Naive thymus-derived CD8-positive, alpha-beta T cell (primary cell): ENCODE measurements at regions not wholly inside any gene's neighbourhood (a gene's known extent, or its start where the extent isn't known, plus 50 kb on each side); places are given as distances from the start of the nearest gene placed in this dataset.

ENCODE experiments used
- ATAC-seq, 2 donors: fragments of 150-1000 bp; cut with Tn5 transposase in 1 of 2; sonication (Bioruptor Pico), chemical (Tn5 transposase) in 1 of 2; 1 replicate in 1 of 2; 2 replicates in 1 of 2; pipeline ENCODE4 v1.10.0; 2021; ENCODE audit warnings: mild to moderate bottlenecking in 2 of 2, moderate library complexity in 2 of 2
- POLR2A ChIA-PET: fragments of 350-600 bp; sonication (Branson Sonifier 250); formaldehyde crosslinking; loops from one replicate; lab custom pipeline; 2021; ENCODE audit warnings: antibody characterized with exemption; lab: Charles Lee
- DNase-seq, 10 donors: peaks; one replicate each; pipeline versions ENCODE4 v3.0.0 to v3.0.0-alpha.2; 2020 to 2022
- H3K27ac Mint-ChIP-seq, 10 donors: one replicate each; pipeline ENCODE4 v1.8.0; 2020 to 2022; ENCODE audit warnings: mild to moderate bottlenecking in 10 of 10, mixed read lengths in 10 of 10, moderate library complexity in 4 of 10, inconsistent platforms in 1 of 10
- H3K27me3 Mint-ChIP-seq, 5 donors: one replicate each; pipeline ENCODE4 v1.8.0; 2021 to 2022; ENCODE audit warnings: mixed read lengths in 5 of 5
- H3K36me3 Mint-ChIP-seq, 3 donors: one replicate each; pipeline ENCODE4 v1.8.0; 2020 to 2022; ENCODE audit warnings: mixed read lengths in 3 of 3, mild to moderate bottlenecking in 2 of 3, inconsistent platforms in 1 of 3
- H3K4me1 Mint-ChIP-seq, 4 donors: one replicate each; pipeline ENCODE4 v1.8.0; 2021 to 2022; ENCODE audit warnings: mixed read lengths in 4 of 4
- H3K4me3 Mint-ChIP-seq, 10 donors: one replicate each; pipeline ENCODE4 v1.8.0; 2020 to 2022; ENCODE audit warnings: mild to moderate bottlenecking in 10 of 10, mixed read lengths in 10 of 10, moderate library complexity in 6 of 10, inconsistent platforms in 1 of 10
- H3K9me3 Mint-ChIP-seq, 9 donors: one replicate each; pipeline ENCODE4 v1.8.0; 2020 to 2022; ENCODE audit warnings: mixed read lengths in 9 of 9, mild to moderate bottlenecking in 3 of 9, inconsistent platforms in 1 of 9, moderate library complexity in 1 of 9

DNA sequence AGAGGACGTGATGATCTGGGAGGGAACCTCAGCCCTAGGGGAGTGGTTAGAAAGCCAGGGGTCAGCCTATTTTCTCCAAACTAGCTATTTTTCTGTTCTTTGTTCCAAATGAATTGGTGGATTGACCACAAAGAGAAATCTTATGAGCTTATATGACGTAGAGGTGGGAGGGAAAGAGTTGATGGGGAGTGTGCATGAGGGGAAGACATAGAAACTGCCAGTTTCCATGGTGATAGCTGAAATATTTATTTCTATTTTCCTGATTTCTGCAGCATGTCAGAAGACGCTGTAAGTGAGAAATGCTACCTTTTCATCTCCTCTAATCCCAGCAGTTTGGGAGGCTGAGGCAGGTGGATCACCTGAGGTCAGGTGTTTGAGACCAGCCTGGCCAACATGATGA is 51.4 kb upstream of the CISTR start:
- Mint-ChIP-seq H3K4me1 (no peaks in the 10 kb centered on the region), H3K27me3 (peaks cover 37 to 60% (median 57%) of the 10 kb centered on the region in 5 donors), H3K9me3 (no peaks in the 10 kb centered on the region), H3K27ac (no peak overlapping the region), H3K4me3 (no peak overlapping the region), H3K36me3 (no peaks in the 10 kb centered on the region)
- POLR2A ChIA-PET, result no interaction called here
- no peak for DNase-seq
- ATAC-seq, result no peak

DNA sequence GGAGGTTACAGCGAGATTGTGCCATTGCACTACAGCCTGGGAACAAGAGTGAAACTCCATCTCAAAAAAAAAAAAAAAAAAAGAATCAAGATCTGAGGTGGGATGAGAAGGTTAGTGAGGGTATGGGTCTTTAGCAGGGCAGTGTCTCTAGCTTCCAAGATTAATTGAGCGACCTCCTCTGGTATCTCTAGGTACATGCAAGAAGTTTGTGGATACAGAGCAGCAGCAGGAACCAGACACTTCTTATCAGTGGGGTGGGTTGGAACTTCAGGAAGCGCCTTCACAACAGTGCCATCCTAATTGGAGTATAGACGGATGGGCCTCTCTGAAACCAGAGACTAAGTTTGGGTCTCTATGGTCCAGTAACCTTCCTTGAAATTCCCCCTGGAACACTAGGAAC is 51.9 kb upstream of the CISTR start:
- Mint-ChIP-seq H3K4me3 (no peak overlapping the region), H3K27me3 (peaks cover 36 to 58% (median 52%) of the 10 kb centered on the region in 5 donors), H3K36me3 (no peaks in the 10 kb centered on the region), H3K4me1 (no peaks in the 10 kb centered on the region), H3K27ac (no peak overlapping the region), H3K9me3 (no peaks in the 10 kb centered on the region)
- DNase-seq (no peak), ATAC-seq (no peak)
- POLR2A ChIA-PET, result no interaction called here

DNA sequence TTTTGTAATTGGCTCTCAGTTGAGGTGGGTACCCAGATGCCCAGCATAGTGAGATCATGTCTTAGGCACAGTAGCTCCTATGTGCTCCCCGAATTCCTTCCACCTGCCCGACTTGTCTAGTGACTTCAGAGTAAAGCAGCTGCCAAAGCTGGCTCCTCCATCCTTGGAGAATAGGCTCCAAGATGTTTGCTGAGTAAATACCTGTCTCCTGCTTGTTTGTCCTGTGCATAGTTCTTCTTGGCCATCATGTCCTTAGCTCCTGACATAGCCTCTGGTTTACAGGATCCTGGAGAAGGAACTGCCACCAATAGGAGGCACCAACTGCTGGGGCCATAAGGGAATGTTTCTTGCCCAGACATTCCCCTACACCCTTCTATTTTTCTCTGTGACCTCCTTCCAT is 52.6 kb upstream of the CISTR start:
- Mint-ChIP-seq H3K27ac (no peak overlapping the region), H3K4me3 (no peak overlapping the region), H3K36me3 (no peaks in the 10 kb centered on the region), H3K27me3 (peaks cover 31 to 52% (median 45%) of the 10 kb centered on the region in 5 donors), H3K9me3 (no peaks in the 10 kb centered on the region), H3K4me1 (no peaks in the 10 kb centered on the region)
- no peak for DNase-seq
- POLR2A ChIA-PET, result no interaction called here
- ATAC-seq, result no peak

GRCh38 chr12:53805067-53805466 is 53.3 kb upstream of the CISTR start:
- H3K27ac Mint-ChIP-seq, result no peak overlapping the region
- H3K9me3 Mint-ChIP-seq, result no peaks in the 10 kb centered on the region
- H3K27me3 Mint-ChIP-seq, result peaks cover 30 to 51% (median 45%) of the 10 kb centered on the region in 5 donors
- H3K4me1 Mint-ChIP-seq, result no peaks in the 10 kb centered on the region
- ATAC-seq (no peak), DNase-seq (no peak)
- POLR2A ChIA-PET, result no interaction called here
- H3K4me3 Mint-ChIP-seq, result no peak overlapping the region
- H3K36me3 Mint-ChIP-seq, result no peaks in the 10 kb centered on the region

DNA sequence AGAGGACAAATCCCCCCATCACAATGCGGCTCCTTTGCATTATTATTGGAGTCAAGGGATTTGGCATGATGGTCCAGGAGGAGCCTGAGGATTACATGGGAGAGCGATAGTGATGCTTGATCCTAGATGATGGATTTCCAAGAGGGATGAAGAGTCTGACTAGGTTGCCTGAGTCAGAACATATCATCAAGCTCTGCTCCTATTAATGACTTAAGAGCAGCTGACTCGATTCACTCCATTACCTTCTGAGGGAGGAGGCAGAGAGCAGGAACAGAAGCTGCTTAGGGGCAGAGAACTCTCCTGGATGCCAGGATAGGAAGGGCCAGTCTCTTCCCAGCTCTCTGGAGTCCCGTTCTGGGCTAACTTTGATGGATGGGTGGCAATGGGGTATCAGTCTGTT is 54.0 kb upstream of the CISTR start:
- Mint-ChIP-seq H3K4me1 (no peaks in the 10 kb centered on the region), H3K4me3 (no peak overlapping the region), H3K36me3 (no peaks in the 10 kb centered on the region), H3K27me3 (peaks cover 30 to 49% (median 42%) of the 10 kb centered on the region in 5 donors), H3K9me3 (no peaks in the 10 kb centered on the region), H3K27ac (no peak overlapping the region)
- ATAC-seq, result no peak
- POLR2A ChIA-PET, result no interaction called here
- no peak for DNase-seq

DNA sequence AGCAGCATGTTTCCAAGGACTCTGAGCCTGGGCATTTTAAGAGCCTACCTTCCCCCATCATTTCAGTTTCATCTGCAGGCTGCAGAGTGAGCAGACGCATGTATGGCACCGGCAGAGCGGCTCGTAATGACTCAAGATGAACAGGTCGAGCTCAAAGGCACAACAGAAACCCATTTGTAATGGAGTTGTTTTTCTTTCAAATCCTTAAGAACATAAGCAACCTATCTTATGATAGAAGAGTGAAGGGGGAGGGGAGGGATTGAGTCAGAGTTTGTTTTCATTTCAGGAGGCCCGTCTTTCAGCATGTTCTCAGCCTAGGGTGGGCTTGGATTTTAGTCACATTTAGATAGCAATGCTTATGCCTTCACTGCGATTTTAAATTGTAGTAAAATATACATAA is 54.9 kb upstream of the CISTR start:
- POLR2A ChIA-PET, result no interaction called here
- Mint-ChIP-seq H3K27ac (no peak overlapping the region), H3K4me1 (no peaks in the 10 kb centered on the region), H3K36me3 (no peaks in the 10 kb centered on the region), H3K27me3 (peaks cover 25 to 43% (median 35%) of the 10 kb centered on the region in 5 donors), H3K9me3 (no peaks in the 10 kb centered on the region), H3K4me3 (no peak overlapping the region)
- DNase-seq (no peak), ATAC-seq (no peak)

GRCh38 chr12:53807322-53807860 is 55.6 kb upstream of the CISTR start:
- Mint-ChIP-seq H3K9me3 (no peaks in the 10 kb centered on the region), H3K27ac (no peak overlapping the region), H3K36me3 (no peaks in the 10 kb centered on the region), H3K27me3 (peaks cover 25 to 46% (median 37%) of the 10 kb centered on the region in 5 donors), H3K4me1 (no peaks in the 10 kb centered on the region), H3K4me3 (no peak overlapping the region)
- POLR2A ChIA-PET, result no interaction called here
- ATAC-seq (no peak), DNase-seq (no peak)

- DNase-seq (no peak), ATAC-seq (no peak)
- POLR2A ChIA-PET, result no interaction called here
- no peak overlapping the region for H3K4me3 Mint-ChIP-seq
- H3K4me1 Mint-ChIP-seq, result no peaks in the 10 kb centered on the region
- no peaks in the 10 kb centered on the region for H3K36me3 Mint-ChIP-seq
- no peak overlapping the region for H3K27ac Mint-ChIP-seq
- H3K27me3 Mint-ChIP-seq, result peaks cover 18 to 46% (median 33%) of the 10 kb centered on the region in 5 donors
- H3K9me3 Mint-ChIP-seq, result no peaks in the 10 kb centered on the region
Observed at GRCh38 chr12:53808023-53808705, 56.4 kb upstream of the CISTR start.

DNA sequence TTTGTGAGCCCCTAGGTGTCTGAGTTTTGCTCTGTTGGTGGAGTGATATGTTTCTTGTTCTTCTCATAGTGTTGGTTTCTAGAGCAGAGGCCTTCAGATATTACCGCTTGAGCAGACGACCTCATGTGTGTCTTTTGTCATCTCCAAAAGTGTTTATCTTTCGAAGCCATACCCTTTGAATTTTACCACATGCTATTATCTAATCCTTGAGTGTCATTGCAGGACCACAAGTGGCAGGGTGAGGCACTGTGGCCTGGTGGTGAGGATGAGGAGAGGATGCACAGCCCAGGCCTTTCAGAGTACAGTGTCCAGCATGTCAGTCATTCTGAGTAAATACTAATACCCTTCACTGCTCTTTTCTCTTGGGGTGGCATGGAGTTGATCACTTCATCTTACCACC is 57.2 kb upstream of the CISTR start:
- no peaks in the 10 kb centered on the region for H3K9me3 Mint-ChIP-seq
- ATAC-seq, result no peak
- POLR2A ChIA-PET, result no interaction called here
- H3K27me3 Mint-ChIP-seq, result peaks cover 11 to 45% (median 32%) of the 10 kb centered on the region in 5 donors
- H3K4me3 Mint-ChIP-seq, result no peak overlapping the region
- DNase-seq, result no peak
- H3K27ac Mint-ChIP-seq, result no peak overlapping the region
- H3K4me1 Mint-ChIP-seq, result no peaks in the 10 kb centered on the region
- no peaks in the 10 kb centered on the region for H3K36me3 Mint-ChIP-seq

DNA sequence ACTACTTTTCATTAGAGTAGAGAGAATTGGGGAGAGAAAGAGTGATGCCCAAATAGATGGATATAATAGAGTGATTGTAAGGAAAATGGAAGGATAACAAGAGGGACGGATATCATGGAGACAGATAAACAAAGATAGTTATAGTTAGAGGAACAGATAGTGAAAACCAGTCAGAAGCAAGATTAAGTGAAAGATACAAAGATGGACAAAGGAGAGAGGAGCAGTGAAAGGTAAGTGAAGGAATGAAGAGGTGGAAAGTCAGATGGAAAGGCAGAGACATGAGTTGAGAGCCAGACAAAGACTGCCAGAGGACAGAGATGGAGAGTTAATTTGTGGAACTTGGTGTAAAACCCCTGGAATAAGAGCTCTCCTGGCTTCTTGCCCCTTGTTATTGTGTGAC is 59.2 kb upstream of the CISTR start:
- POLR2A ChIA-PET, result no interaction called here
- H3K27me3 Mint-ChIP-seq, result peaks cover 0 to 50% (median 26%) of the 10 kb centered on the region in 5 donors
- no peaks in the 10 kb centered on the region for H3K9me3 Mint-ChIP-seq
- H3K4me1 Mint-ChIP-seq, result no peaks in the 10 kb centered on the region
- H3K4me3 Mint-ChIP-seq, result no peak overlapping the region
- ATAC-seq (no peak), DNase-seq (no peak)
- H3K27ac Mint-ChIP-seq, result no peak overlapping the region
- H3K36me3 Mint-ChIP-seq, result no peaks in the 10 kb centered on the region

DNA sequence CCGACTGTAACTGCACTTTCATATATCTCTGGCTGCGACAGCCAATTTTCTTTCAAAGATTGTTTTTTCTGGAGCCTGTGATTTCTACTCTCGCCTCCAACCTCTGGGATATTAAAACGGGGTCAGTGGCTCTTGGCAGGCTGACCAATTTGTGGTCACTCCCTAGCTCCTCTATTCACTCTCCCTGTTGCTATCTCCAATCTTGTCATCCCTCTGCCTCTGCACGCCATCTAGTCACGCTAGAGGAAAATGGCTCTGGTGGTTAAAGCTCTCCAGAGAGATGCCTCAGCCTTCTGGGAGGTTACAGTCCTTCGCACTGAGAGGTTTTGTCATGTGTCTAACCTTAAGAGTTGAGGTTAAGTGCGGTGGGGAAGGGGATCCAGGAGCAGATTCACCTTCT is 59.8 kb upstream of the CISTR start:
- no peak for DNase-seq
- H3K27me3 Mint-ChIP-seq, result peaks cover 5 to 52% (median 28%) of the 10 kb centered on the region in 5 donors
- no peak for ATAC-seq
- no peaks in the 10 kb centered on the region for H3K4me1 Mint-ChIP-seq
- H3K36me3 Mint-ChIP-seq, result no peaks in the 10 kb centered on the region
- H3K9me3 Mint-ChIP-seq, result no peaks in the 10 kb centered on the region
- POLR2A ChIA-PET, result no interaction called here
- H3K4me3 Mint-ChIP-seq, result no peak overlapping the region
- no peak overlapping the region for H3K27ac Mint-ChIP-seq

DNA sequence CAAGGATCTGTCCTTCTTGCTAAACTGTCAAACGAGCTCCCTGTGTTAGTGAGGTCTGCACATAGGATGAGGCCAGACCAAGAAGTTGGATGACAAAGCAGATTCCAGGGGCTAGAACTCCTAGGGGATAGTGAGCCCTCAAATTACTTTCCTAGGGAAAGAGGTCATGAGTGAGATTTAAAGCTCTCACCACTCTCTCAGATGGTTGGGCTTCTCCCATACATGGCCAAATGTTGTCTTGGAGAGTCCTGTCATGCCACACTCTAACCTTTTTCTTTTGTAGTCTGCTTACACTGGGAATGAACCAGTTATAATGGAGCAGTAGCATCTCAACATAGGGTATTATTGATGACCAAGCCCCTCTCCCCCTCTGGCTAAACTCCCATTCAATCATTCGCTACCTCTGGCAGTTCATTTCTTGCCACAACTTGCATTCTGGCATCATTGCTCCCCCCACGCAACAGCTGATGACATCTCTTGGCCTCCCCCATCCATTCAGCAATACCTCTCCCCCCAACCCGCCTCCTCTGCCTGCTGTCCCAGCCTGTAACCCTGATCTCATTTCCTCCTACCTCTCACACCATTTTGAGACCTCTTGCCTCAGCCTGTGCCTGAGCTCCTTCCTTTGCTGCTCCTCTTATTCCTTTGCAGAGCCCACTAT is 64.7 kb upstream of the CISTR start:
- POLR2A ChIA-PET, result no interaction called here
- Mint-ChIP-seq H3K4me1 (no peaks in the 10 kb centered on the region), H3K9me3 (no peaks in the 10 kb centered on the region), H3K27ac (no peak overlapping the region), H3K36me3 (peaks cover 0 to 2% (median 0%) of the 10 kb centered on the region in 3 donors), H3K4me3 (no peak overlapping the region), H3K27me3 (peaks cover 41 to 84% (median 57%) of the 10 kb centered on the region in 5 donors)
- ATAC-seq, result no peak
- no peak for DNase-seq

GRCh38 chr12:53817021-53817389 is 65.2 kb upstream of the CISTR start:
- ATAC-seq (no peak), DNase-seq (no peak)
- Mint-ChIP-seq H3K4me1 (no peaks in the 10 kb centered on the region), H3K4me3 (no peak overlapping the region), H3K36me3 (peaks cover 0 to 2% (median 0%) of the 10 kb centered on the region in 3 donors), H3K27me3 (peaks cover 46 to 88% (median 58%) of the 10 kb centered on the region in 5 donors), H3K27ac (no peak overlapping the region), H3K9me3 (no peaks in the 10 kb centered on the region)
- POLR2A ChIA-PET, result no interaction called here
